ENCODE measurements at regions not wholly inside any gene's neighbourhood (a gene's known extent, or its start where the extent isn't known, plus 50 kb on each side); places are given as distances from the start of the nearest gene placed in this dataset.

DNA sequence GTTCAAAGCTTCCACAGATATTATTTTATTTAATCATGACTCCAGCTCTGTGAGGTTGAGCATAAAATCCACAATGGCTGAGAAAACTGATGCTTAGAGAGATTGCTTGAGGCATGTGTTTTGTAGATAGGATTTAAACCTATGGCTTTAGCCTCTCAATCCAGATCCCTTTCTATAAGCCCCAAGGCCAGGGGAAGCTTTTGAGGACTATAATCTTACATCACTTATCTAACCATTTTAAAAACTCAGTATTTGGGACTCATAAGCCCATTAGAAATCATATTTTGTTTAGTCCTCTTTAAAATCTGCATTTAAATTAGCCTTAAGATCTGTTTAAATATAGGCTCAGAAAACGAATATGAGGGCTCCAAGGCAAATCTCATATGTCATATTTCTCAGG, 135.4 kb upstream of the SERPINE2 start:
- Mint-ChIP-seq H3K27ac (ENCODE audit: low read depth, unreplicated experiment) (no peak overlapping the region), H3K4me1 (ENCODE audit: insufficient read depth, unreplicated experiment) (no peaks in the 10 kb centered on the region), H3K4me3 (ENCODE audit: unreplicated experiment) (no peak overlapping the region), H3K9me3 (ENCODE audit: unreplicated experiment) (no peaks in the 10 kb centered on the region), H3K36me3 (ENCODE audit: insufficient read depth, unreplicated experiment) (no peaks in the 10 kb centered on the region), H3K27me3 (ENCODE audit: insufficient read depth, unreplicated experiment) (no peaks in the 10 kb centered on the region)
- POLR2A ChIA-PET, result interaction anchor here (0.6 to 0.8 kb wide), 2 partner anchors 94 to 270 kb away, joined by 3 read pairs; no protein-coding TSS in a partner anchor
- CTCF ChIA-PET, result no interaction called here
- TF ChIP-seq, protein P1, sequence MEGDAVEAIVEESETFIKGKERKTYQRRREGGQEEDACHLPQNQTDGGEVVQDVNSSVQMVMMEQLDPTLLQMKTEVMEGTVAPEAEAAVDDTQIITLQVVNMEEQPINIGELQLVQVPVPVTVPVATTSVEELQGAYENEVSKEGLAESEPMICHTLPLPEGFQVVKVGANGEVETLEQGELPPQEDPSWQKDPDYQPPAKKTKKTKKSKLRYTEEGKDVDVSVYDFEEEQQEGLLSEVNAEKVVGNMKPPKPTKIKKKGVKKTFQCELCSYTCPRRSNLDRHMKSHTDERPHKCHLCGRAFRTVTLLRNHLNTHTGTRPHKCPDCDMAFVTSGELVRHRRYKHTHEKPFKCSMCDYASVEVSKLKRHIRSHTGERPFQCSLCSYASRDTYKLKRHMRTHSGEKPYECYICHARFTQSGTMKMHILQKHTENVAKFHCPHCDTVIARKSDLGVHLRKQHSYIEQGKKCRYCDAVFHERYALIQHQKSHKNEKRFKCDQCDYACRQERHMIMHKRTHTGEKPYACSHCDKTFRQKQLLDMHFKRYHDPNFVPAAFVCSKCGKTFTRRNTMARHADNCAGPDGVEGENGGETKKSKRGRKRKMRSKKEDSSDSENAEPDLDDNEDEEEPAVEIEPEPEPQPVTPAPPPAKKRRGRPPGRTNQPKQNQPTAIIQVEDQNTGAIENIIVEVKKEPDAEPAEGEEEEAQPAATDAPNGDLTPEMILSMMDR (IDR thresholded peaks at IDR 0.05; ENCODE audit: unreplicated experiment), result no peak
- BruUV-seq (replicated peaks), result no TSS peak
- intact Hi-C loops (cut with micrococcal nuclease), result no loop called here
- no peak for DNase-seq (ENCODE audit: unreplicated experiment)

DNA sequence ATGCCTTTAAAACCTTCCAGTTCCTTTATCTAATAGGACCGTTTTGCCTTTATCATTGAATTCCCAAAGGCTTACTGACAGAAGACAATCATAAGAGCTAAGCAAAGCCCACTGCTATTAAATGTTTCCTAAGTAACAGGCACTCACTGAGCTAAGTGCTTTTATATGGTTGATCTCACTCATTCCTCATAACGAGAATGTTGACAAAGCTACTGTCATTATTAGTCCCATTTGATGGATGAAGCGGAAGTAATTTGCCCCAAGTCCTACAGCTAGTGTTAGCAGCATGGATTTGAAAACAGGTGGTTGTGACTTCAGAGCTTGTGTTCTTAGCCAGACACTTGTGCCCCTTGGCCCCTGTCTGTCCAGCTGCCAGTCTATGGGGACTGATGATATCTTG, 134.8 kb upstream of the SERPINE2 start:
- BruUV-seq (replicated peaks), result no TSS peak
- intact Hi-C loops (cut with micrococcal nuclease), result no loop called here
- TF ChIP-seq, protein P1 (IDR thresholded peaks at IDR 0.05; ENCODE audit: unreplicated experiment), result no peak
- no peaks in the 10 kb centered on the region for H3K27me3 Mint-ChIP-seq (ENCODE audit: insufficient read depth, unreplicated experiment)
- no peaks in the 10 kb centered on the region for H3K4me1 Mint-ChIP-seq (ENCODE audit: insufficient read depth, unreplicated experiment)
- no peak overlapping the region for H3K27ac Mint-ChIP-seq (ENCODE audit: low read depth, unreplicated experiment)
- no peaks in the 10 kb centered on the region for H3K9me3 Mint-ChIP-seq (ENCODE audit: unreplicated experiment)
- CTCF ChIA-PET, result interaction anchor here (0.7 kb wide), 1 partner anchor 21 kb away, joined by 3 read pairs; no protein-coding TSS in a partner anchor
- no peak for DNase-seq (ENCODE audit: unreplicated experiment)
- POLR2A ChIA-PET, result interaction anchor here (1.0 kb wide), 1 partner anchor 119 kb away, joined by 3 read pairs; no protein-coding TSS in a partner anchor
- no peaks in the 10 kb centered on the region for H3K36me3 Mint-ChIP-seq (ENCODE audit: insufficient read depth, unreplicated experiment)
- no peak overlapping the region for H3K4me3 Mint-ChIP-seq (ENCODE audit: unreplicated experiment)

DNA sequence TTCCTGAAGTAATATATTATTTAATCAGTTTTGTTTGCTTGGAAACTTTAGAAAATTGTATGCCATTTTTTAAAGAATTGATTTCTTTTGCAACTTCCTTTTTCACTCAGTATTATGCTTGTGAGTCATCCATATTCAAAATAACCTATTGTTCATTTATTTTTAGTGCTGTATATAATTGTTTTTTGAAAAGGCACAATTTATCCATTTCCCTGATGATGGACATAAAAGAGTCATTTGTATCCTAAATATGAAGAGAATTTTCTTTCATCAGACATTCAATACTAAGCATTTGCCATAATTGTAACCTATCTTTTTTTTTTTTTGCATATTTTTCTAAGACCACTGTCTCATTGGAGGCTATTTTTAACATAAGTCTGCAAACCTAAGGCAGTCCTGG, 134.1 kb upstream of the SERPINE2 start:
- H3K9me3 Mint-ChIP-seq (ENCODE audit: unreplicated experiment), result no peaks in the 10 kb centered on the region
- no peak overlapping the region for H3K4me3 Mint-ChIP-seq (ENCODE audit: unreplicated experiment)
- TF ChIP-seq, protein P1 (IDR thresholded peaks at IDR 0.05; ENCODE audit: unreplicated experiment), result no peak
- no peak overlapping the region for H3K27ac Mint-ChIP-seq (ENCODE audit: low read depth, unreplicated experiment)
- H3K27me3 Mint-ChIP-seq (ENCODE audit: insufficient read depth, unreplicated experiment), result no peaks in the 10 kb centered on the region
- BruUV-seq (replicated peaks), result no TSS peak
- ChIA-PET CTCF (no interaction called here), POLR2A (interaction anchor here (1.0 kb wide), 1 partner anchor 118 kb away, joined by 3 read pairs; no protein-coding TSS in a partner anchor)
- intact Hi-C loops (cut with micrococcal nuclease), result no loop called here
- no peak for DNase-seq (ENCODE audit: unreplicated experiment)
- H3K4me1 Mint-ChIP-seq (ENCODE audit: insufficient read depth, unreplicated experiment), result no peaks in the 10 kb centered on the region
- H3K36me3 Mint-ChIP-seq (ENCODE audit: insufficient read depth, unreplicated experiment), result no peaks in the 10 kb centered on the region

DNA sequence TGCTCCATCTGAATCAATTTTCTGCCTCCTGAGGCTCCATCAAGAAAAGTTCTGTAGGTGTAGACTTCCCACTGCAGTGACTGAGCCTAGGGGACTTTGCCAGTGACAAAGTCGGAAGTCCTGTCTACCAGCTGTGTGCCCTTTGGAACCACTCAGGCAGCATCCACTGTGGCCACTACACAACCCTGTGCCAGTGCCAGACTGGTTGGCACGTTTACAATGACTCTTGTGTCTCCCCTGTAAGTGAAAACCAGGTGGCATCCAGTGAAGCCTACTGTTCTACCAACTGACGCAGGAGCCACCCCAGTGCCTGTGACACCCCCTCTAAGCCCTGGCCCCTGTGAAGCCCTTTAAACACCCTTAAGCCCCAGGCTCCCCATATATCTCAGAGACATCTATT, 132.1 kb upstream of the SERPINE2 start:
- no peaks in the 10 kb centered on the region for H3K9me3 Mint-ChIP-seq (ENCODE audit: unreplicated experiment)
- CTCF ChIA-PET, result interaction anchor here (0.6 to 0.7 kb wide), 2 partner anchors 27 to 148 kb away, joined by 3 read pairs; no protein-coding TSS in a partner anchor

More for the DNA sequence above, 132.1 kb upstream of the SERPINE2 start:
- Mint-ChIP-seq H3K4me3 (ENCODE audit: unreplicated experiment) (no peak overlapping the region), H3K4me1 (ENCODE audit: insufficient read depth, unreplicated experiment) (no peaks in the 10 kb centered on the region), H3K27me3 (ENCODE audit: insufficient read depth, unreplicated experiment) (no peaks in the 10 kb centered on the region), H3K27ac (ENCODE audit: low read depth, unreplicated experiment) (no peak overlapping the region), H3K36me3 (ENCODE audit: insufficient read depth, unreplicated experiment) (no peaks in the 10 kb centered on the region)
- POLR2A ChIA-PET, result no interaction called here
- no TSS peak for BruUV-seq (replicated peaks)
- TF ChIP-seq, protein P1 (IDR thresholded peaks at IDR 0.05; ENCODE audit: unreplicated experiment), result no peak
- no peak for DNase-seq (ENCODE audit: unreplicated experiment)
- intact Hi-C loops (cut with micrococcal nuclease), result no loop called here
